HUES48 (cell line): ENCODE measurements at regions not wholly inside any gene's neighbourhood (a gene's known extent, or its start where the extent isn't known, plus 50 kb on each side); places are given as distances from the start of the nearest gene placed in this dataset.

Source experiments
- H3K27ac ChIP-seq: one replicate; pipeline ENCODE4 v1.7.0; 2013; ENCODE audit warnings: low read depth, low read length, inconsistent platforms
- H3K27me3 ChIP-seq: 2 replicates; pipeline ENCODE4 v1.6.1; 2013; ENCODE audit warnings: mild to moderate bottlenecking, low read length; ENCODE audit not compliant: control insufficient read depth, insufficient read depth
- H3K36me3 ChIP-seq: 2 replicates; pipeline ENCODE4 v1.6.1; 2013; ENCODE audit warnings: low read length; ENCODE audit not compliant: control insufficient read depth, insufficient read depth
- H3K4me1 ChIP-seq: 2 replicates; pipeline ENCODE4 v1.6.1; 2013; ENCODE audit warnings: mild to moderate bottlenecking, low read length; ENCODE audit not compliant: control insufficient read depth, insufficient read depth
- H3K4me3 ChIP-seq: 2 replicates; pipeline ENCODE4 v1.5.1; 2013; ENCODE audit warnings: mild to moderate bottlenecking, low read depth, low read length
- H3K9ac ChIP-seq: 2 replicates; pipeline ENCODE4 v1.6.1; 2013; ENCODE audit warnings: mild to moderate bottlenecking, low read depth, low read length, moderate library complexity
- H3K9me3 ChIP-seq: 2 replicates; pipeline ENCODE4 v1.6.1; 2013; ENCODE audit warnings: low read length; ENCODE audit not compliant: control insufficient read depth, insufficient read depth

DNA sequence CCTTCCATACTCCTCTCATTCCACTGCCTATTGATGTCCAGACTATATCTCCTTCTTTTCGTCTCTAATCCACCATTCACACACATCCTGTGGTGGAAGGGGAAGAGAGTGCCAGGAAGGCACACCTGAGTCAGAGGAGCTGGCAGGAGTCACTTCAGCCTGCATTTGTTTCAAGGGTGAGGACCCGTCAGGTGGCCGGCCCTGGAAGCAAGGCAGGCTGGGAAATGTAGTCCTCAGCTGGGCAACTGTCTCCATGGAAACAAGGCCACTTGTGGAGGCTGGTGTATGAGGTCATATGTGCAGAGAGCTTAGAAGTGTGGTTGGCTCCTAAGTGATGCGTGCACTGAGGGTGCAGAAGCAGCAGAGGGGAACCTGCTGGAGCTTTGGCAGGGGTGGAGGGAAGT lies 278.4 kb downstream of the NSG2 start:
- no peak overlapping the region for H3K4me3 ChIP-seq
- H3K27ac ChIP-seq, result no peak overlapping the region
- no peak overlapping the region for H3K9ac ChIP-seq
- no peaks in the 10 kb centered on the region for H3K36me3 ChIP-seq
- H3K9me3 ChIP-seq, result no peaks in the 10 kb centered on the region
- no peaks in the 10 kb centered on the region for H3K27me3 ChIP-seq
- peaks cover 7% of the 10 kb centered on the region; the same call in 1 of the 2 replicates for H3K4me1 ChIP-seq

DNA sequence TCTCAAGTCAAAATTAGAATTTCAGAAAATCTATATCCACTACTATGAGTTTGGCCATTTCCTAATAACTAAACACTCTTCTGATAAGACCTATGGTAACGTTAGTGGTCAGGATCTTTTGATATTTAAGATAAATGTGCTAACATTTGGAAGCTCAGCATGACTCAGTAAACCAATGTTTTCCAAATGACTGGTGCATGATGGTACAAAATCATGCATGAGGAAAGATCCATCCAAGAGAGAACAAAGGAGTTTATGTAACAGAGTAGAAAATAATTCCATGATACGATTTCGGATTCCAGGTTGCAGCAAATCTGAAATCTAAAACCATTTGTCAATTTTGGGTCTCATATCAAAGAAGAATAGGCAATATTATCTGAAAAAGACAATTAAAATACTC lies 279.2 kb downstream of the NSG2 start:
- Histone ChIP-seq H3K27me3 (no peaks in the 10 kb centered on the region), H3K36me3 (no peaks in the 10 kb centered on the region), H3K4me1 (peaks cover 12% of the 10 kb centered on the region; the same call in 1 of the 2 replicates), H3K4me3 (no peak overlapping the region), H3K27ac (no peak overlapping the region), H3K9me3 (no peaks in the 10 kb centered on the region), H3K9ac (no peak overlapping the region)

DNA sequence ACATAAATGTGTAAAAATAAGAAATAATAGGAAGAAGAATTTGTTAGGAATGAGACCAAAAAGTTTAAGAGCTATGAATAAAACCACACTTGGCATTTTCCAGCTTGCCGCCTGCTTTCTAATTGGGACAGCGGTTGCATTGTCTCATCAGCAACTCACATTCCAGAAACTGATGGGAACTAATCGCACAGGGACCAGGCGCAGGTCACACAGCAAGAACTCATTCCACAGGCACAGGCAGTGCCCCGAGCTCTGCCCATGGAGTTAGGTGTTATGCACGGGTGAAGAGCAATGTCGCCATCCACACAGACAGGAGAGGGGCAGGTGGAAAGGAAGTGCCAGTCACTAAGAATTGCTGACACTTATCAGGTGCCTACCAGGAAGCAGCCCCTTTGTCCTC lies 279.9 kb downstream of the NSG2 start:
- no peak overlapping the region for H3K4me3 ChIP-seq
- no peaks in the 10 kb centered on the region for H3K27me3 ChIP-seq
- no peak overlapping the region for H3K9ac ChIP-seq
- H3K27ac ChIP-seq, result no peak overlapping the region
- H3K9me3 ChIP-seq, result no peaks in the 10 kb centered on the region
- H3K4me1 ChIP-seq, result peaks cover 12% of the 10 kb centered on the region; the same call in 1 of the 2 replicates
- no peaks in the 10 kb centered on the region for H3K36me3 ChIP-seq

DNA sequence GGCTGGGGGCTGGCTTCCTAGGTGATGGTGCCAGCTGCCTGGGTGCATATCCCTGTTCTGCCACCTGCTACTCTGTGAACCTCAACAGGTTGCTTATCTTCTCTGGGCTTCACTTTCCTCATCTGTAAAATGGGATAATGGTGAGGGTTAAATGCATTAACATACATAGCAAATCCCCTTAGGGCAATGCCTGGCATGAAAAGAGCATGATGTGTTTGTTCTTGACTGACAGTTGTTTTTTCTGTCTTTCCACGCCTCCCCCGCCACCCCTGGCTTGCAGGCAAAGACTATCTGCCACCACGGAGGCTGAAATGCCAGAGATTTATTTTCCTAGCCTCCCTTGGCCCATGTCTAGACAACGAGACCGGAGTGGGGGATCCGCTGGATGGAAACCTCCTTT lies 280.5 kb downstream of the NSG2 start:
- peaks cover 12% of the 10 kb centered on the region; the same call in 1 of the 2 replicates for H3K4me1 ChIP-seq
- H3K27ac ChIP-seq, result no peak overlapping the region
- no peak overlapping the region for H3K9ac ChIP-seq
- H3K4me3 ChIP-seq, result no peak overlapping the region
- H3K27me3 ChIP-seq, result no peaks in the 10 kb centered on the region
- no peaks in the 10 kb centered on the region for H3K9me3 ChIP-seq
- no peaks in the 10 kb centered on the region for H3K36me3 ChIP-seq

DNA sequence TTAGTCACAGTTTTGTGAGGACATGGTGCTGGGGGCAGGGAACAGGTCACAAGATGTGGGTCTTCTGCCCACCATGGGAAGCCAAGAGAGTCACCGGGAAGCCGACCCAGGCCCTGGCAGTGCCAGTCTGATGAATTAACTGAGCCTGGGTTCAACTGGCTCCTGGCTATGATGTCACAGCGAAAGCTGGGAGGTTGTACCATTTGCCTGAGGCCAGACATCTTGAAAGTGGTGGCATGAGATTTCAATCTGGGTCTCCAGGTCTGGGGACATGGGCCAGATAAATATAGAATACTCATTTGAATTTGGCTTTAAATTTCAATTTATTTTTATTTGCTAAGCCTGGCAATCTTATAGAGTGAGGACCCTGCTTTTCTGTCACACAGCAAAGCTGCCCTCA lies 280.9 kb downstream of the NSG2 start:
- Histone ChIP-seq H3K4me1 (peaks cover 12% of the 10 kb centered on the region; the same call in 1 of the 2 replicates), H3K27me3 (no peaks in the 10 kb centered on the region), H3K9me3 (no peaks in the 10 kb centered on the region), H3K4me3 (no peak overlapping the region), H3K36me3 (no peaks in the 10 kb centered on the region), H3K9ac (no peak overlapping the region), H3K27ac (no peak overlapping the region)

DNA sequence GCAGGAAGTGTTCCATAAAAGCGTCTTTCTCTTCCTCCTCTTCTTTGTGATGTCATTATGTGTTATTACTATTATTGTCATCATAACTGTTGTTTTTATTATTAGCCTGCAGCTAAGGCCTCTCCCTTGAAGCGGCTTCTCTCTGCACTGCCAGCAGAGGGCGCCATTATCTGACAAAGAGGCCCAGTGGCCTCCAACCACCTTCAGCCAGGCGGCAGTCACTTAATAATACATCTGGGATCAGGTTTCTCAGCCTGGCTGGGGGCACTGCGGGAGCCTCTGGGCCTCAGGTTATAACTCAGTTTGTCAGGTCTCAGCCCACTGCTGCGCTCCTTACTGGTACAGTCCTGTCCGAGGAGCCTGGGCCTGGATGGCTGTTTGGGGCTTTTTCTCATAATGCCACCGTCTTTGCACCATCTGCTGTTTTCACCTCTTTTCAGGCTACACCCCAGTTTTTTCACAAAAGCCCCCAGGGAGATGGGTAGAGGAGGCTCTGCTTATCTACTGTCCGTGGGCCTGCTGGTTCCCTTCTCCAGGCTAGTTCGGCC lies 281.9 kb downstream of the NSG2 start:
- H3K9ac ChIP-seq, result no peak overlapping the region
- no peak overlapping the region for H3K27ac ChIP-seq

DNA sequence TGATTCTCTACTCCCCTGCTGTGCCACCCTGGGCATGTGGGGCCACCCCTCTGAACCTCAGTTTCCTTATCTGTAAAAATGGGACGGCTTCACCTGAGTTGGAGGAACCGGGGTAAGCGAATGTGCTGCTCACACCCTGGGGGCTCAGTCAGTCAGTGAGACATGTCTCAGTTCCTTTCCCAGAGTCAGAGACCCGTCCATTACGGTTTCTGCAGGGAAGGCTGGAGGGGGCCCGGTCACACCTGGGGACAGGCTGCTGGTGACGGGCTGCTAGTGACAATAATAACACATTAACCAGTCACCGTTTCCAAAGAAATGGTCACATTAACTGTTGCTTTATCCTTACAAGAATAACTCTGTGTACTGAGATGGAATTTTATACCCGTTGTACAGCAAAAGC lies 282.4 kb downstream of the NSG2 start:
- Histone ChIP-seq H3K4me1 (peaks cover 12% of the 10 kb centered on the region; the same call in 1 of the 2 replicates), H3K9me3 (no peaks in the 10 kb centered on the region), H3K27me3 (no peaks in the 10 kb centered on the region), H3K27ac (no peak overlapping the region), H3K9ac (no peak overlapping the region), H3K36me3 (no peaks in the 10 kb centered on the region), H3K4me3 (no peak overlapping the region)

More for the DNA sequence above, 281.9 kb downstream of the NSG2 start:
- peaks cover 12% of the 10 kb centered on the region; the same call in 1 of the 2 replicates for H3K4me1 ChIP-seq
- H3K9me3 ChIP-seq, result no peaks in the 10 kb centered on the region
- no peaks in the 10 kb centered on the region for H3K27me3 ChIP-seq
- no peak overlapping the region for H3K4me3 ChIP-seq
- no peaks in the 10 kb centered on the region for H3K36me3 ChIP-seq

DNA sequence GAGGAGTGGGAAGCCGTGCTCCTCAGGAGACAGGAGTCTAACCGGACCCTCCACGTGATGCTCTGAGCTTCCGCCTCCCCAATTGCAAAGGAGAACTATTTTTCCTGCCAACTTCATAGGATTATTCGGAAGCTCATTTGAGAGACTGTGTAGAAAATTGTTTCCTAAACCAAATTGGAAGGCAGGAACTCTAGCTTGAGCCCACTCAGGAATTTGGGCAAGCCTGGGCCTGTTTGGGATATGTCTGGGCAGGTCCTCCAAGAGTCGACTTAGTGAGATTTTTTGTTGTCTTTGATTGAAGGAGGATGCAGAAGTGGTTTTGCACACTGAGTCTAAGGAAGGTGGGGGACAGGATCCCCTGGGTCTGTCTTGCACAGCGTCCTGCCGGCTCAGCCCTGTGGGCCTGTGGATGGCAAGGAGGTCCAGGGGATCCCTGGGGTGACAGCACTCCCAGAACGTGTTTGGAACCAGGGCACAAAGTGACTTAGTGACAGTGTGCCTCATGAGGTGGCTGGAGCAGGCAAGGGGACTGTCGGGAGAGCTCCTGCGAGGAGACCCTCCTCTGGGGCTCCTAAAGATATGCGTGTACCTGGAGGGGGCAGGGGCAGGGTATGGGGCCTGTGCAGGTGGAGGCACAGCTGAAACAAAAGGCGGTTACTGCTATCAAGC lies 283.3 kb downstream of the NSG2 start:
- Histone ChIP-seq H3K27me3 (no peaks in the 10 kb centered on the region), H3K27ac (no peak overlapping the region), H3K4me1 (peaks cover 9% of the 10 kb centered on the region; the same call in 1 of the 2 replicates), H3K9me3 (no peaks in the 10 kb centered on the region), H3K36me3 (no peaks in the 10 kb centered on the region), H3K9ac (no peak overlapping the region), H3K4me3 (no peak overlapping the region)

DNA sequence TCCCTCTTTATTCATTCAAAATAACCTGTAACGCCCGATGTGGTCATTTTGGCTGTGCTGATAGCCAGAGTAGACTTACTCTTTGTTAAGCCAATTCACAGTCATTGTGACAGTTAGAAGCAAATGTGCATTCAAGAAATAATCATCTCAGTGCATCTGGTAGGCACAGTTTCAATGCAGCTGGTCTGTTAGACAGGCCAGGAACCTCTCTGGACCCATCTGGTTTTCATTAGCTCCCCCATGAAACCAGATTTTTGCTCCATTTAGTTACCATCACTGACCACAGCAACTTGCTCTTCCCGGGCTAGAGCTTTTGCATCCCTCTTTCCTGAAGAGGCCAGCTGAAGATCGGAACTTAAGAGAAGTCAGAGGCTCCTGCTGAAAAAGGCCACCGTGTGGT lies 284.2 kb downstream of the NSG2 start:
- Histone ChIP-seq H3K36me3 (no peaks in the 10 kb centered on the region), H3K4me1 (peaks cover 9% of the 10 kb centered on the region; the same call in 1 of the 2 replicates), H3K4me3 (no peak overlapping the region), H3K9me3 (no peaks in the 10 kb centered on the region), H3K27ac (no peak overlapping the region), H3K27me3 (no peaks in the 10 kb centered on the region), H3K9ac (no peak overlapping the region)

DNA sequence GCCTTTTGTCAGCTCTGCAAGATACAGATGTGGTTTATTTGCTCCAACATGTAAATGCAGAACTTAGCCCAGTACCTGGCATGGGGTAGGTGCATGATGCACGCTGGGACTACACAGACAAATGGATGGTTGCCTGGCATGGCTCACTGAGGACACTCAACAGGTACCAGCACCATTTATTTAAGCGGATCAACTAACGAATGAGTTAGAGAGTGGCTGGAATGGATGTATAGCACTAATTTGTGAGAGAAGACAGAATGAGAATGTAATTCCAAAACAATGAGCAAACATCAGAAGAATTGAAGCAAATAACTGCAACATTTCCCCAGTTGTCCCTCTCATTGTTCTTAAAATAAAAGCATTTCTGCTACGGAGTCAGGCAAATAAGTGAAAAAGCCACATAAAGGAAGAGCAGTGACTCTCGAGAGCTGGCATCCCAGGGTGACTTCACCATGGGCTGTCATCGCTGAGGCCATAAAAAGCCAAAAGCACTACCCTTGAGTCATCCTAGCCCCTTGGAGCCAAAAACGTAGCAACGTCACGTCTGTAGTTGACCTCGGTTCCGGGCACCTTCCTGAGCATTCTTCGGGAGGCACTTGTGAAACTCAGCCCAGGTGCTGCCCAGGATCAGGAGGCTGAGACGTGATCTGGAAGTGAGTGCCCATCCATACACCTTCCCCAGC lies 290.3 kb downstream of the NSG2 start:
- no peaks in the 10 kb centered on the region for H3K9me3 ChIP-seq
- H3K27ac ChIP-seq, result no peak overlapping the region
- H3K4me3 ChIP-seq, result no peak overlapping the region
- H3K36me3 ChIP-seq, result no peaks in the 10 kb centered on the region
- no peaks in the 10 kb centered on the region for H3K27me3 ChIP-seq
- no peak overlapping the region for H3K9ac ChIP-seq
- no peaks in the 10 kb centered on the region for H3K4me1 ChIP-seq

DNA sequence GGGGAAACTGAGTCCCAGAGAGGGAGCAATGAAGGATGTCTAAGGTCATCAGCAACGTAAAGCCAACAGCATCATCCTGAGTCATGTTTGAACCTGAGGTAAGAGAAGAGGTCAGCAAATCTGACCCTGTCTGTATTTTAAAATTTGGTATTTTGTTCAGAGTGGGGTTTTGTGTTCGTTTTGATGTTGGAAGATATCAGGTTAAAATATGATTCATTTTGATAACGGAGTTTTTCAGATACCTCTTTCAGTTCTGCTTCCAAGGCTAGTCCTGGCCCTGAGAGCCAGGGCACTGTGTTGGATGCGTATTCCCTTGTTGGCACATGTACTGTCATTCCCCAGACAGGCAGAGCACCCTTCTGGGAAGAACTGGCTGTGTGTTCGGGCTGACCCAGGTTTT lies 291.0 kb downstream of the NSG2 start:
- H3K27me3 ChIP-seq, result no peaks in the 10 kb centered on the region
- H3K36me3 ChIP-seq, result no peaks in the 10 kb centered on the region
- H3K4me3 ChIP-seq, result no peak overlapping the region
- H3K4me1 ChIP-seq, result no peaks in the 10 kb centered on the region
- H3K9ac ChIP-seq, result no peak overlapping the region
- no peaks in the 10 kb centered on the region for H3K9me3 ChIP-seq
- no peak overlapping the region for H3K27ac ChIP-seq
